Fibroblast of skin of left biceps (primary cell): ENCODE measurements at regions not wholly inside any gene's neighbourhood (a gene's known extent, or its start where the extent isn't known, plus 50 kb on each side); places are given as distances from the start of the nearest gene placed in this dataset.
"Not testable (repeated sequence)": the region's sequence is repeated elsewhere in the genome, so short reads cannot be mapped to it uniquely, and the experiment has no call there.

ENCODE experiments used
- DNase-seq, 2 experiments: peaks; one replicate each; pipeline ENCODE4 v3.0.0-alpha.2; 2013; ENCODE audit warnings: low read depth in 2 of 2

GRCh38 chr5:89850513-89850865 lies 559.1 kb downstream of the CETN3 start:
- DNase-seq = no peak

GRCh38 chr5:89849830-89850512 lies 559.6 kb downstream of the CETN3 start:
- DNase-seq = peak in 1 of 2 experiments; percentile 13

- no peak for DNase-seq
Observed at GRCh38 chr5:89847743-89848142, 561.8 kb downstream of the CETN3 start.

GRCh38 chr5:89844548-89844947 lies 565.0 kb downstream of the CETN3 start:
- DNase-seq = no peak

GRCh38 chr5:89842531-89842930 lies 567.0 kb downstream of the CETN3 start:
- DNase-seq = peak; percentile 9 to 15

- DNase-seq = no peak
Observed at GRCh38 chr5:89840906-89841305, 568.6 kb downstream of the CETN3 start.

- peak; percentile 7 to 19 for DNase-seq
Observed at GRCh38 chr5:89830691-89831090, 578.9 kb downstream of the CETN3 start.

- no peak for DNase-seq
Observed at GRCh38 chr5:89827960-89828359, 581.6 kb downstream of the CETN3 start.

GRCh38 chr5:89827359-89827758 lies 582.2 kb downstream of the CETN3 start:
- DNase-seq = no peak

GRCh38 chr5:89826938-89827337 lies 582.6 kb downstream of the CETN3 start:
- no peak for DNase-seq

GRCh38 chr5:89823046-89823445 lies 586.5 kb downstream of the CETN3 start:
- no peak for DNase-seq

- no peak for DNase-seq
Observed at GRCh38 chr5:89817841-89818240, 591.7 kb downstream of the CETN3 start.

- DNase-seq = peak; percentile 47 to 49
Observed at GRCh38 chr5:89816038-89816437, 593.5 kb downstream of the CETN3 start.

- DNase-seq = not testable (repeated sequence)
Observed at GRCh38 chr5:89800735-89801134, 608.8 kb downstream of the CETN3 start.

- DNase-seq = not testable (repeated sequence)
Observed at GRCh38 chr5:89794504-89794903, 615.1 kb downstream of the CETN3 start.

- DNase-seq = not testable (repeated sequence)
Observed at GRCh38 chr5:89779734-89780133, 629.8 kb downstream of the CETN3 start.

- no peak for DNase-seq
Observed at GRCh38 chr5:89777758-89778157, 631.8 kb downstream of the CETN3 start.

- DNase-seq = peak in 1 of 2 experiments; percentile 7
Observed at GRCh38 chr5:89769975-89770374, 639.6 kb downstream of the CETN3 start.

GRCh38 chr5:89759802-89760201 lies 649.8 kb downstream of the CETN3 start:
- no peak for DNase-seq

GRCh38 chr5:89758146-89758545 lies 651.4 kb downstream of the CETN3 start:
- no peak for DNase-seq

- DNase-seq = peak in 1 of 2 experiments; percentile 8
Observed at GRCh38 chr5:89756955-89757354, 652.6 kb downstream of the CETN3 start.

- DNase-seq = no peak
Observed at GRCh38 chr5:89755024-89755423, 654.5 kb downstream of the CETN3 start.

GRCh38 chr5:89735082-89735481 lies 674.5 kb downstream of the CETN3 start:
- DNase-seq = no peak

GRCh38 chr5:89733772-89734171 lies 675.8 kb downstream of the CETN3 start:
- no peak for DNase-seq
